Activated effector memory CD4-positive, alpha-beta T cell treated with Interleukin-2 at 50 U/mL for 16 hours (primary cell): ENCODE measurements at regions not wholly inside any gene's neighbourhood (a gene's known extent, or its start where the extent isn't known, plus 50 kb on each side); places are given as distances from the start of the nearest gene placed in this dataset.
"Not testable (repeated sequence)": the region's sequence is repeated elsewhere in the genome, so short reads cannot be mapped to it uniquely, and the experiment has no call there.

ENCODE experiments used
- DNase-seq: peaks from one replicate; pipeline ENCODE4 v3.0.0-alpha.2; 2020

- no peak for DNase-seq
Observed at GRCh38 chr7:112981966-112982365, 104.7 kb downstream of the GPR85 start.

- not testable (repeated sequence) for DNase-seq
Observed at GRCh38 chr7:112979055-112979454, 107.6 kb downstream of the GPR85 start.

- not testable (repeated sequence) for DNase-seq
Observed at GRCh38 chr7:112977244-112977955, 109.2 kb downstream of the GPR85 start.

GRCh38 chr7:112970771-112971170 lies 115.9 kb downstream of the GPR85 start:
- no peak for DNase-seq

- DNase-seq: no peak
Observed at GRCh38 chr7:112969946-112970345, 116.7 kb downstream of the GPR85 start.

GRCh38 chr7:112965506-112965905 lies 121.1 kb downstream of the GPR85 start:
- DNase-seq: no peak

- no peak for DNase-seq
Observed at GRCh38 chr7:112963634-112964033, 123.0 kb downstream of the GPR85 start.

GRCh38 chr7:112962815-112963214 lies 123.8 kb downstream of the GPR85 start:
- DNase-seq: no peak

GRCh38 chr7:112959276-112959675 lies 127.4 kb downstream of the GPR85 start:
- no peak for DNase-seq

GRCh38 chr7:112958775-112959174 lies 127.9 kb downstream of the GPR85 start:
- DNase-seq: no peak

- no peak for DNase-seq
Observed at GRCh38 chr7:112957901-112958300, 128.7 kb downstream of the GPR85 start.

GRCh38 chr7:112953031-112953430 lies 133.6 kb downstream of the GPR85 start:
- not testable (repeated sequence) for DNase-seq

GRCh38 chr7:112951070-112951469 lies 135.6 kb downstream of the GPR85 start:
- no peak for DNase-seq

GRCh38 chr7:112949682-112950081 lies 136.9 kb downstream of the GPR85 start:
- not testable (repeated sequence) for DNase-seq

GRCh38 chr7:112946350-112946749 lies 140.3 kb downstream of the GPR85 start:
- no peak for DNase-seq

GRCh38 chr7:112945046-112945445 lies 141.6 kb downstream of the GPR85 start:
- DNase-seq: no peak

- no peak for DNase-seq
Observed at GRCh38 chr7:112942981-112943380, 143.6 kb downstream of the GPR85 start.

- not testable (repeated sequence) for DNase-seq
Observed at GRCh38 chr7:112942125-112942524, 144.5 kb downstream of the GPR85 start.

- no peak for DNase-seq
Observed at GRCh38 chr7:112940314-112940732, 146.3 kb downstream of the GPR85 start.

GRCh38 chr7:112939574-112940313 lies 146.9 kb downstream of the GPR85 start:
- DNase-seq: peak; percentile 99

GRCh38 chr7:112938863-112939573 lies 147.6 kb downstream of the GPR85 start:
- no peak for DNase-seq

- DNase-seq: no peak
Observed at GRCh38 chr7:112937651-112938415, 147.6 kb upstream of the TMEM168 start.

- no peak for DNase-seq
Observed at GRCh38 chr7:112933598-112933997, 143.4 kb upstream of the TMEM168 start.
